Mesothelial cell of epicardium (in vitro differentiated cells): ENCODE measurements at regions not wholly inside any gene's neighbourhood (a gene's known extent, or its start where the extent isn't known, plus 50 kb on each side); places are given as distances from the start of the nearest gene placed in this dataset.

Experiments
- DNase-seq, 2 experiments: peaks; one replicate each; pipeline ENCODE4 v3.0.0; 2021; ENCODE audit warnings: low spot score in 2 of 2; ENCODE audit not compliant: unreplicated experiment in 2 of 2
- H3K27ac Mint-ChIP-seq: 2 replicates; pipeline ENCODE4 v1.8.0; 2021; ENCODE audit warnings: mixed read lengths
- H3K27me3 Mint-ChIP-seq: 2 replicates; pipeline ENCODE4 v1.8.0; 2021; ENCODE audit warnings: low read depth, mixed read lengths
- H3K36me3 Mint-ChIP-seq: 2 replicates; pipeline ENCODE4 v1.8.0; 2021; ENCODE audit warnings: mixed read lengths
- H3K4me1 Mint-ChIP-seq: 2 replicates; pipeline ENCODE4 v1.8.0; 2021; ENCODE audit warnings: mixed read lengths
- H3K4me3 Mint-ChIP-seq: 2 replicates; pipeline ENCODE4 v1.8.0; 2021; ENCODE audit warnings: mild to moderate bottlenecking, moderate library complexity, mixed read lengths
- H3K9me3 Mint-ChIP-seq: 2 replicates; pipeline ENCODE4 v1.8.0; 2021; ENCODE audit warnings: mixed read lengths
- CTCF ChIP-seq: fragments of 200-600 bp; sonication (generic); IDR thresholded peaks from one replicate; pipeline ENCODE4 v1.5.0; 2021; ENCODE audit warnings: antibody characterized with exemption; ENCODE audit not compliant: unreplicated experiment

- H3K27me3 Mint-ChIP-seq = peaks cover 67% of the 10 kb centered on the region
- H3K36me3 Mint-ChIP-seq = no peaks in the 10 kb centered on the region
- DNase-seq = no peak
- TF ChIP-seq CTCF = no peak
- H3K9me3 Mint-ChIP-seq = peaks cover 13% of the 10 kb centered on the region
- H3K4me3 Mint-ChIP-seq = no peak overlapping the region
- no peaks in the 10 kb centered on the region for H3K4me1 Mint-ChIP-seq
- H3K27ac Mint-ChIP-seq = no peak overlapping the region
Measured at GRCh38 chr13:112169941-112170822, 103.2 kb downstream of the SOX1 start.

GRCh38 chr13:112170823-112171569, 104.0 kb downstream of the SOX1 start:
- DNase-seq = no peak
- H3K9me3 Mint-ChIP-seq = peaks cover 13% of the 10 kb centered on the region
- H3K36me3 Mint-ChIP-seq = no peaks in the 10 kb centered on the region
- peaks cover 61% of the 10 kb centered on the region for H3K27me3 Mint-ChIP-seq
- H3K4me1 Mint-ChIP-seq = no peaks in the 10 kb centered on the region
- H3K4me3 Mint-ChIP-seq = no peak overlapping the region
- no peak overlapping the region for H3K27ac Mint-ChIP-seq
- no peak for TF ChIP-seq CTCF

- Mint-ChIP-seq H3K4me1 (no peaks in the 10 kb centered on the region), H3K36me3 (no peaks in the 10 kb centered on the region), H3K4me3 (no peak overlapping the region), H3K27me3 (peaks cover 55% of the 10 kb centered on the region), H3K9me3 (peaks cover 13% of the 10 kb centered on the region), H3K27ac (no peak overlapping the region)
- DNase-seq = no peak
- no peak for TF ChIP-seq CTCF
Measured at GRCh38 chr13:112171570-112171965, 104.6 kb downstream of the SOX1 start.

- no peaks in the 10 kb centered on the region for H3K36me3 Mint-ChIP-seq
- no peak overlapping the region for H3K27ac Mint-ChIP-seq
- no peaks in the 10 kb centered on the region for H3K4me1 Mint-ChIP-seq
- H3K9me3 Mint-ChIP-seq = peaks cover 13% of the 10 kb centered on the region
- no peak for DNase-seq
- H3K27me3 Mint-ChIP-seq = peaks cover 51% of the 10 kb centered on the region
- TF ChIP-seq CTCF = no peak
- no peak overlapping the region for H3K4me3 Mint-ChIP-seq
Measured at GRCh38 chr13:112172017-112172416, 105.1 kb downstream of the SOX1 start.

GRCh38 chr13:112172641-112173251, 105.8 kb downstream of the SOX1 start:
- H3K27ac Mint-ChIP-seq = no peak overlapping the region

More at GRCh38 chr13:112172641-112173251, 105.8 kb downstream of the SOX1 start:
- H3K27me3 Mint-ChIP-seq = peaks cover 46% of the 10 kb centered on the region
- no peak overlapping the region for H3K4me3 Mint-ChIP-seq
- peaks cover 13% of the 10 kb centered on the region for H3K9me3 Mint-ChIP-seq
- DNase-seq = no peak
- TF ChIP-seq CTCF = no peak
- peaks cover 4% of the 10 kb centered on the region for H3K4me1 Mint-ChIP-seq
- H3K36me3 Mint-ChIP-seq = no peaks in the 10 kb centered on the region
